AG20443 (cell line): ENCODE measurements at regions not wholly inside any gene's neighbourhood (a gene's known extent, or its start where the extent isn't known, plus 50 kb on each side); places are given as distances from the start of the nearest gene placed in this dataset.

Experiments used
- DNase-seq: peaks from one replicate; pipeline ENCODE4 v3.0.0; 2012; ENCODE audit warnings: low spot score, mixed read lengths

GRCh38 chr1:214208460-214208859, 72.5 kb upstream of the SMYD2 start:
- DNase-seq = no peak

GRCh38 chr1:214209260-214209808, 71.6 kb upstream of the SMYD2 start:
- DNase-seq = no peak

GRCh38 chr1:214213136-214213535, 67.8 kb upstream of the SMYD2 start:
- DNase-seq = no peak

- no peak for DNase-seq
Measured at GRCh38 chr1:214214851-214215250, 66.1 kb upstream of the SMYD2 start.

GRCh38 chr1:214215583-214215982, 65.4 kb upstream of the SMYD2 start:
- no peak for DNase-seq

- DNase-seq = no peak
Measured at GRCh38 chr1:214216021-214216420, 64.9 kb upstream of the SMYD2 start.

GRCh38 chr1:214216779-214217178, 64.2 kb upstream of the SMYD2 start:
- DNase-seq = no peak

GRCh38 chr1:214219902-214220301, 61.1 kb upstream of the SMYD2 start:
- DNase-seq = no peak

GRCh38 chr1:214220891-214221290, 60.1 kb upstream of the SMYD2 start:
- no peak for DNase-seq

GRCh38 chr1:214224611-214225354, 56.2 kb upstream of the SMYD2 start:
- DNase-seq = peak; percentile 43

- no peak for DNase-seq
Measured at GRCh38 chr1:214228976-214229375, 52.0 kb upstream of the SMYD2 start.

- no peak for DNase-seq
Measured at GRCh38 chr1:214229736-214230135, 51.2 kb upstream of the SMYD2 start.
